ENCODE measurements at regions not wholly inside any gene's neighbourhood (a gene's known extent, or its start where the extent isn't known, plus 50 kb on each side); places are given as distances from the start of the nearest gene placed in this dataset.

- TF ChIP-seq CTCF (conservative IDR thresholded peaks at IDR 0.05 in 1 of 2, IDR thresholded peaks at IDR 0.05 in 1 of 2; ENCODE audit: low read depth in 1 of 2, low read length in 2 of 2), result no peak
- no peak for TF ChIP-seq EZH2 (IDR thresholded peaks at IDR 0.05; ENCODE audit: low read length, missing control alignments)
Observed at GRCh38 chr10:117668327-117669008, 125.9 kb downstream of the EMX2 start.
